ENCODE measurements at regions not wholly inside any gene's neighbourhood (a gene's known extent, or its start where the extent isn't known, plus 50 kb on each side); places are given as distances from the start of the nearest gene placed in this dataset.

GRCh38 chr13:40243982-40244381 is 422.5 kb downstream of the FOXO1 start:
- H3K27me3 ChIP-seq (ENCODE audit: insufficient read depth, poor library complexity, severe bottlenecking): no peaks in the 10 kb centered on the region
- ATAC-seq (ENCODE audit: low read depth): no peak
- H3K9me3 ChIP-seq (ENCODE audit: severe bottlenecking): no peaks in the 10 kb centered on the region

GRCh38 chr13:40245567-40245966 is 420.9 kb downstream of the FOXO1 start:
- H3K4me3 ChIP-seq (ENCODE audit: severe bottlenecking): no peak overlapping the region
- TF ChIP-seq CTCF (IDR thresholded peaks at IDR 0.05; ENCODE audit: poor library complexity, severe bottlenecking): no peak
- no peak overlapping the region for H3K27ac ChIP-seq (ENCODE audit: poor library complexity, severe bottlenecking)
- ATAC-seq (ENCODE audit: low read depth): no peak
- H3K9me3 ChIP-seq (ENCODE audit: severe bottlenecking): no peaks in the 10 kb centered on the region
- H3K36me3 ChIP-seq (ENCODE audit: low read depth): no peaks in the 10 kb centered on the region
- H3K27me3 ChIP-seq (ENCODE audit: insufficient read depth, poor library complexity, severe bottlenecking): no peaks in the 10 kb centered on the region
- H3K4me1 ChIP-seq (ENCODE audit: insufficient read depth, poor library complexity, severe bottlenecking): no peaks in the 10 kb centered on the region
- DNase-seq (ENCODE audit: low spot score): no peak

More at GRCh38 chr13:40243982-40244381, 422.5 kb downstream of the FOXO1 start:
- H3K4me3 ChIP-seq (ENCODE audit: severe bottlenecking): no peak overlapping the region
- no peak for DNase-seq (ENCODE audit: low spot score)
- no peak overlapping the region for H3K27ac ChIP-seq (ENCODE audit: poor library complexity, severe bottlenecking)
- H3K36me3 ChIP-seq (ENCODE audit: low read depth): no peaks in the 10 kb centered on the region
- TF ChIP-seq CTCF (IDR thresholded peaks at IDR 0.05; ENCODE audit: poor library complexity, severe bottlenecking): no peak
- no peaks in the 10 kb centered on the region for H3K4me1 ChIP-seq (ENCODE audit: insufficient read depth, poor library complexity, severe bottlenecking)

GRCh38 chr13:40247845-40248244 is 418.6 kb downstream of the FOXO1 start:
- DNase-seq (ENCODE audit: low spot score) (no peak), ATAC-seq (ENCODE audit: low read depth) (no peak; the same call in 2 of the 3 replicates)
- Histone ChIP-seq H3K27me3 (ENCODE audit: insufficient read depth, poor library complexity, severe bottlenecking) (no peaks in the 10 kb centered on the region), H3K36me3 (ENCODE audit: low read depth) (no peaks in the 10 kb centered on the region), H3K4me3 (ENCODE audit: severe bottlenecking) (no peak overlapping the region), H3K27ac (ENCODE audit: poor library complexity, severe bottlenecking) (no peak overlapping the region), H3K4me1 (ENCODE audit: insufficient read depth, poor library complexity, severe bottlenecking) (no peaks in the 10 kb centered on the region), H3K9me3 (ENCODE audit: severe bottlenecking) (no peaks in the 10 kb centered on the region)
- no peak for TF ChIP-seq CTCF (IDR thresholded peaks at IDR 0.05; ENCODE audit: poor library complexity, severe bottlenecking)

GRCh38 chr13:40251343-40252032 is 415.0 kb downstream of the FOXO1 start:
- no peak for TF ChIP-seq CTCF (IDR thresholded peaks at IDR 0.05; ENCODE audit: poor library complexity, severe bottlenecking)
- DNase-seq (ENCODE audit: low spot score): no peak
- Histone ChIP-seq H3K4me1 (ENCODE audit: insufficient read depth, poor library complexity, severe bottlenecking) (no peaks in the 10 kb centered on the region), H3K9me3 (ENCODE audit: severe bottlenecking) (no peaks in the 10 kb centered on the region), H3K27me3 (ENCODE audit: insufficient read depth, poor library complexity, severe bottlenecking) (no peaks in the 10 kb centered on the region), H3K27ac (ENCODE audit: poor library complexity, severe bottlenecking) (no peak overlapping the region), H3K36me3 (ENCODE audit: low read depth) (no peaks in the 10 kb centered on the region), H3K4me3 (ENCODE audit: severe bottlenecking) (no peak overlapping the region)
- no peak for ATAC-seq (ENCODE audit: low read depth)

- TF ChIP-seq CTCF (IDR thresholded peaks at IDR 0.05; ENCODE audit: poor library complexity, severe bottlenecking): no peak
- ATAC-seq (ENCODE audit: low read depth) (no peak), DNase-seq (ENCODE audit: low spot score) (no peak)
- H3K4me1 ChIP-seq (ENCODE audit: insufficient read depth, poor library complexity, severe bottlenecking): no peaks in the 10 kb centered on the region
- no peaks in the 10 kb centered on the region for H3K27me3 ChIP-seq (ENCODE audit: insufficient read depth, poor library complexity, severe bottlenecking)
- H3K4me3 ChIP-seq (ENCODE audit: severe bottlenecking): no peak overlapping the region
- no peak overlapping the region for H3K27ac ChIP-seq (ENCODE audit: poor library complexity, severe bottlenecking)
- no peaks in the 10 kb centered on the region for H3K9me3 ChIP-seq (ENCODE audit: severe bottlenecking)
- no peaks in the 10 kb centered on the region for H3K36me3 ChIP-seq (ENCODE audit: low read depth)
Measured at GRCh38 chr13:40252241-40252640, 414.2 kb downstream of the FOXO1 start.

All from RWPE2 (cell line).